ENCODE measurements at regions not wholly inside any gene's neighbourhood (a gene's known extent, or its start where the extent isn't known, plus 50 kb on each side); places are given as distances from the start of the nearest gene placed in this dataset.

DNA sequence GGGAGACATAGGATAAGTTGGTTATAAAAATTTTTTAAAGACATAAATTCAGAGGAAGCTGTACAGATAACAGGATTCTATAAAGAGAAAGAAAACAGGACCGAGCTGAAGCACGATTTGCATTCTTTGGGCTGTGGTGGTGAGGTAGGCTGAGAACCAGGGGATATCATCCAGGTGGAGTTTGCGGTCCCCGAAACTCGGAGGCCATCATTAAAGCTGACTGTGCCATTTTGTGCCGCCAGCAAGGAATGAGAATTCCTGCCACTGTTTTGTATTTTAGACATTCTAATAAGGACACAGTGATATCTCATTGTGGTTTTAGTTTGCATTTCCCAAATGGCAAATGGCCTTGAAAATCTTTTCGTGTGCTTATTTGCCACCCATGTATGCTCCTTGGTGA lies 197.9 kb downstream of the IRF8 start:
- Mint-ChIP-seq H3K4me1 (no peaks in the 10 kb centered on the region), H3K9me3 (ENCODE audit: low read depth) (no peaks in the 10 kb centered on the region), H3K4me3 (no peak overlapping the region), H3K36me3 (ENCODE audit: low read depth) (no peaks in the 10 kb centered on the region), H3K27me3 (peaks cover 4% of the 10 kb centered on the region), H3K27ac (no peak overlapping the region)
- ChIA-PET POLR2A (no interaction called here), CTCF (no interaction called here)
- DNase-seq (no peak), ATAC-seq (no peak)
- intact Hi-C loops (cut with DNase I, micrococcal nuclease): no loop called here

- intact Hi-C loops (cut with DNase I, micrococcal nuclease): no loop called here
- ChIA-PET POLR2A (no interaction called here), CTCF (no interaction called here)
- peaks cover 5% of the 10 kb centered on the region for H3K27me3 Mint-ChIP-seq
- no peak for DNase-seq
- H3K4me1 Mint-ChIP-seq: no peaks in the 10 kb centered on the region
- H3K4me3 Mint-ChIP-seq: no peak overlapping the region
- no peak overlapping the region for H3K27ac Mint-ChIP-seq
- ATAC-seq: no peak
- H3K9me3 Mint-ChIP-seq (ENCODE audit: low read depth): no peaks in the 10 kb centered on the region
- no peaks in the 10 kb centered on the region for H3K36me3 Mint-ChIP-seq (ENCODE audit: low read depth)
Observed at GRCh38 chr16:86099326-86099725, 200.4 kb downstream of the IRF8 start.

DNA sequence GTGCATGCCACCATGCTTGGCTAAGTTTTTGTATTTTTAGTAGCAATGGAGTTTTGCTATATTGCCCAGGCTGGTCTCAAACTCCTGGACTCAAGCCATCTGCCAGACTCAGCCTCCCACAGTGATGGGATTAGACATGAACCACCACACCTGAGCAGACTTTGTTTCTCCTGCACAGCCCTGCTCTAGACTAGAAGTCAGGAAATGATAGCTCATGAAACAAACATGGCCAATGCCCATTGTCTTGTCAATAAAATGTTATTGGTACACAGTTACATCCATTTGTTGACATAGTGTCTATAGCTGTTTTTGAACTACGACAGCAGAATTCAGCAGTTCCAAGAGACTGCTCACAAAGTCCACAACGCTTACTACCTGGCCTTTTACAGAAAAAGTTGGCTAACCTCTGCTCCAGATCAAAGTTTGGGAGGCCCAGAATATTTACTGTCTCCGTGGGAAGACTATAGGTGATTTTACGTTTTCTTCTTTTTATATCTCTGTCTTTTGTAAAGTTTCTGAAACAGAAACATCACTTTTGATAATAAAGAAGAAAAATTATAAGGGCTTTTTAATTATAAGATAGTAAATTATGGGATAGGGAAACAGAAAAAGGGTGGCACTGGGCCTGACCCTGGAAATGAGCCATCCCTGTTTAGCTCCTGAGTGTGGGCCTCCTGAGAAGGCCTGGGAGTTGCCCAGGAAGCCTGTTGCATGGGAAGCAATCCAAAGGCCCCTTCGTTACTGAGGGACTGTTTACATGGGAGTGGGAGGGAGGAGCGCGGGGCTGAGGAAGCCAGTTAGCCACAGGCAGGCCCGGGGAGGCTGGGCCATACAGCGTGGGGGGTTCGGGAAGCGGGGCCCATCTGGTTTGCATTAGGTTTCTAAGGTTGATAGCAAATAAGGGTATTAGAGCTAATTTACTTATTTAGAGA lies 201.5 kb downstream of the IRF8 start:
- CTCF ChIA-PET: interaction anchor here (0.7 kb wide), 1 partner anchor 54 kb away, joined by 3 read pairs; no protein-coding TSS in a partner anchor
- Mint-ChIP-seq H3K9me3 (ENCODE audit: low read depth) (no peaks in the 10 kb centered on the region), H3K27ac (no peak overlapping the region), H3K4me1 (no peaks in the 10 kb centered on the region), H3K4me3 (no peak overlapping the region), H3K27me3 (peaks cover 5% of the 10 kb centered on the region), H3K36me3 (ENCODE audit: low read depth) (no peaks in the 10 kb centered on the region)
- intact Hi-C loops (cut with DNase I, micrococcal nuclease): no loop called here
- POLR2A ChIA-PET: no interaction called here
- ATAC-seq (no peak), DNase-seq (no peak)

DNA sequence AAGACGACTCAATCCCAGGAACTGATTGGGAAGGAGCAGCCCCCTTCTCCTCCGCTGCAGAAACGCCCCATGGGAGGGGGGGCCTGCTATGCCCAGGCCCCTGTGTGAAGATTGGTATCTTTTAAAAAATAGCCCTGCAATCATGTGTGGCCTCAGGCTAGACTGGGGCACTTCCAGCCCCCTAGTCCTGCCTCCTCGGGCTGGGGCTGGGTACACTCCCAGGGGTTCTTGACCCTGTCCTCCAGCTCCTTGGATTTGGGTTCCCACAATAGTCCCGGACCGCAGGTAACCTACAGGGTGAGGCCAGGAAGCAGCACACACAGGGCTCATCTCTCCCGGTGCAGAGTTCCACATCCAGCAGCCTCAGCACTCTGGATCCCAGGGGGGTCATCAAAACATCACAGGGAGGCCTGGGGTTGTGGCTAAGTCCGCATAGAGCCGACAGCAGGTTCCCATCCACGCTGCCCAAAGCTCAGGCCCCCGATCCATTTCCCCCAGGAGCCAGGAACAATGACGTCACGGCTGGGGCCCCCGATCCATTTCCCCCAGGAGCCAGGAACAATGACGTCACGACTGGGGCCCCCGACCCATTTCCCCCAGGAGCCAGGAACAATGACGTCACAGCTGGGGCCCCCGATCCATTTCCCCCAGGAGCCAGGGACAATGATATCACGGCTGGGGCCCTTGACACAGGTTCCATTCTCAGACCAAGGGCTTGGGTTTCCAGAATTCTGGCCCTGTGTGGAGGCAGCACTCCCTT lies 202.4 kb downstream of the IRF8 start:
- H3K27ac Mint-ChIP-seq: no peak overlapping the region
- H3K9me3 Mint-ChIP-seq (ENCODE audit: low read depth): no peaks in the 10 kb centered on the region
- ATAC-seq (no peak), DNase-seq (no peak)
- intact Hi-C loops (cut with DNase I, micrococcal nuclease): no loop called here
- H3K36me3 Mint-ChIP-seq (ENCODE audit: low read depth): no peaks in the 10 kb centered on the region
- H3K4me1 Mint-ChIP-seq: no peaks in the 10 kb centered on the region
- POLR2A ChIA-PET: no interaction called here
- H3K4me3 Mint-ChIP-seq: no peak overlapping the region
- CTCF ChIA-PET: interaction anchor here (0.7 kb wide), 1 partner anchor 55 kb away, joined by 3 read pairs; no protein-coding TSS in a partner anchor
- peaks cover 5% of the 10 kb centered on the region for H3K27me3 Mint-ChIP-seq

GRCh38 chr16:86101897-86102157 lies 202.9 kb downstream of the IRF8 start:
- intact Hi-C loops (cut with DNase I, micrococcal nuclease): no loop called here
- Mint-ChIP-seq H3K27ac (no peak overlapping the region), H3K36me3 (ENCODE audit: low read depth) (no peaks in the 10 kb centered on the region), H3K9me3 (ENCODE audit: low read depth) (no peaks in the 10 kb centered on the region), H3K4me3 (no peak overlapping the region), H3K27me3 (peaks cover 5% of the 10 kb centered on the region), H3K4me1 (no peaks in the 10 kb centered on the region)
- DNase-seq (no peak), ATAC-seq (no peak)
- ChIA-PET CTCF (no interaction called here), POLR2A (no interaction called here)

DNA sequence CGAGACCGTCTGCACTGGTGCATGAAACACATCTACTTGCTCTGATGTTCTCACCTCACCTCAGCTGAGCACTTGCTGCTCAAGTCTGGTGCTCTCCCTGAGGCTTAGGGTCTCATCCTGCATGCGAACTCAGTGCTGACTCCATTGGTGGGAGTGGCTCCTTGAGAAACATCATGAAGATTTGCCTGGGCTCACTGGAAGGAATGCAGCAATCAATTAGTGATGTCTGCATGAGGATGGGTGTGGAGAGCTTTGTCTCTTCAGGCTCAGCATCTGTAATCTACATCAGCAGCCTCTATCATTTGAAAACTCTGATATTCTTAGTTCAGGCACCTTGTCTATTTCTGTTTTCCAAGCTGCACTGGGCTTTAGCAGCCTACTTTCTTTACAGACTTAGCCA lies 204.4 kb downstream of the IRF8 start:
- ChIA-PET CTCF (interaction anchor here (0.7 to 1.0 kb wide), 2 partner anchors 17 to 481 kb away, joined by 3 to 4 read pairs; no protein-coding TSS in a partner anchor), POLR2A (no interaction called here)
- Mint-ChIP-seq H3K27ac (no peak overlapping the region), H3K4me3 (no peak overlapping the region), H3K4me1 (no peaks in the 10 kb centered on the region), H3K27me3 (peaks cover 5% of the 10 kb centered on the region), H3K36me3 (ENCODE audit: low read depth) (no peaks in the 10 kb centered on the region), H3K9me3 (ENCODE audit: low read depth) (no peaks in the 10 kb centered on the region)
- ATAC-seq (no peak), DNase-seq (no peak)
- intact Hi-C loops (cut with DNase I, micrococcal nuclease): no loop called here

GRCh38 chr16:86104537-86105048 lies 205.6 kb downstream of the IRF8 start:
- no peak overlapping the region for H3K27ac Mint-ChIP-seq
- H3K27me3 Mint-ChIP-seq: peaks cover 3% of the 10 kb centered on the region
- intact Hi-C loops (cut with DNase I, micrococcal nuclease): no loop called here
- POLR2A ChIA-PET: no interaction called here
- DNase-seq (no peak), ATAC-seq (no peak)
- no peaks in the 10 kb centered on the region for H3K36me3 Mint-ChIP-seq (ENCODE audit: low read depth)
- H3K4me3 Mint-ChIP-seq: no peak overlapping the region
- H3K9me3 Mint-ChIP-seq (ENCODE audit: low read depth): no peaks in the 10 kb centered on the region
- CTCF ChIA-PET: no interaction called here
- no peaks in the 10 kb centered on the region for H3K4me1 Mint-ChIP-seq

- Mint-ChIP-seq H3K4me1 (no peaks in the 10 kb centered on the region), H3K4me3 (no peak overlapping the region), H3K9me3 (ENCODE audit: low read depth) (no peaks in the 10 kb centered on the region), H3K27me3 (no peaks in the 10 kb centered on the region), H3K36me3 (ENCODE audit: low read depth) (no peaks in the 10 kb centered on the region), H3K27ac (no peak overlapping the region)
- DNase-seq (no peak), ATAC-seq (no peak)
- intact Hi-C loops (cut with DNase I, micrococcal nuclease): no loop called here
- ChIA-PET POLR2A (no interaction called here), CTCF (no interaction called here)
Observed at GRCh38 chr16:86107215-86107825, 208.4 kb downstream of the IRF8 start.

DNA sequence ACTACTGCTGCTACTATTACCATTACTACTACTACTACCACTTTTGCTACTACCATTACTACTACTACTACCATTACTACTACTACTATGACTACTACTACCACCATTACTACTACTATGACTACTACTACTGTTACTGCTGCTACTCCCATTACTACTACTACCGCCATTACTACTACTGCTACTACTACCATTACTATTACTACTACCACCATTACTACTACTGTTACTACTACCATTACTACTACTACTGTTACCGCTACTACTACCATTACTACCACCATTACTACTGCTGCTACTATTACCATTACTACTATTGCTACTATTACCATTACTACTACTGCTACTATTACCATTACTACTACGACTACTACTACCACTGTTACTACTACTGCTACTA lies 209.1 kb downstream of the IRF8 start:
- no peak for ATAC-seq
- no peak for DNase-seq
- no peaks in the 10 kb centered on the region for H3K9me3 Mint-ChIP-seq (ENCODE audit: low read depth)
- peaks cover 4% of the 10 kb centered on the region for H3K27me3 Mint-ChIP-seq
- no peaks in the 10 kb centered on the region for H3K4me1 Mint-ChIP-seq
- ChIA-PET CTCF (no interaction called here), POLR2A (no interaction called here)
- no peak overlapping the region for H3K27ac Mint-ChIP-seq
- no peak overlapping the region for H3K4me3 Mint-ChIP-seq
- intact Hi-C loops (cut with DNase I, micrococcal nuclease): no loop called here
- no peaks in the 10 kb centered on the region for H3K36me3 Mint-ChIP-seq (ENCODE audit: low read depth)

DNA sequence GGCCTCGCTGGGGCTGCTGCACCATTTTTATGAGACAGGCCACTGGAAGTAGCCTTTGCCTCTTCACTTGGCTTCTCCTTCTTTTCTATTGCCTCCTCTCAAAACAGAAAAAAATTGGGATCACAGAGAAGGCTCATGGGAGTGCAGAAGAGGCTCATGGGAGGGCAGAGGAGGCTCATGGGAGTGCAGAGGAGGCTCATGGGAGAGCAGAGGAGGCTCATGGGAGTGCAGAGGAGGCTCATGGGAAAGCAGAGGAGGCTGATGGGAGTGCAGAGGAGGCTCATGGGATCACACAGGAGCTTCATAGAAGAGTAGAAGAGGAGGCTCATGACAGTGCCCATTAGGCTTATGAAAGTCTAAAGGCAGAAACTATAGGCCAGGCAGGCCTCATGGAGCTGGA lies 211.2 kb downstream of the IRF8 start:
- Mint-ChIP-seq H3K36me3 (ENCODE audit: low read depth) (no peaks in the 10 kb centered on the region), H3K4me3 (no peak overlapping the region), H3K4me1 (no peaks in the 10 kb centered on the region), H3K27me3 (peaks cover 6% of the 10 kb centered on the region), H3K9me3 (ENCODE audit: low read depth) (no peaks in the 10 kb centered on the region), H3K27ac (no peak overlapping the region)
- ChIA-PET CTCF (no interaction called here), POLR2A (no interaction called here)
- no peak for ATAC-seq
- DNase-seq: no peak
- intact Hi-C loops (cut with DNase I, micrococcal nuclease): no loop called here

DNA sequence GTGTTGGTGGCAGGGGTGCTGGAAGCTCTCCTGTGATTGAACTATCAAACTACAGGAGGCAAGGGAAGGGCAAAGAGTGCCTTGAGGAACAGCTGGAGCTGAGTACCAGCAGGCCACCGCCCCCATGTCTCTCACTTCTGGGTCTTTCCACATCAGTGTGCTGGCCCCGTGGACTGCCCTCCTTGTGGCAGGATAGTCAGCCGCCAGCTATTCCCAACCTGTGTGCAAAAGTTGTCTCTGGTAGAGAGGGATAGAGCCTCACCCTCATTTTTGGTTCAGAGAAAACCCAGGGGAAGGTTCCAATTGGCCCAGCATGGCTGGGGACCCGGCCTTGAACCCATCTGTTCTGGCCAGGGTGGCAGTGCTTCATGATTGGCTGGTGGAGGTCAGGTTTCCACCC lies 211.8 kb downstream of the IRF8 start:
- ATAC-seq (no peak), DNase-seq (no peak)
- no peaks in the 10 kb centered on the region for H3K36me3 Mint-ChIP-seq (ENCODE audit: low read depth)
- peaks cover 8% of the 10 kb centered on the region for H3K27me3 Mint-ChIP-seq
- no peak overlapping the region for H3K4me3 Mint-ChIP-seq
- ChIA-PET POLR2A (interaction anchor here (0.6 kb wide), 1 partner anchor 290 kb away, joined by 3 read pairs; no protein-coding TSS in a partner anchor), CTCF (interaction anchor here (1.1 kb wide), 1 partner anchor 38 kb away, joined by 10 read pairs; no protein-coding TSS in a partner anchor)
- no peaks in the 10 kb centered on the region for H3K9me3 Mint-ChIP-seq (ENCODE audit: low read depth)
- no peaks in the 10 kb centered on the region for H3K4me1 Mint-ChIP-seq
- no peak overlapping the region for H3K27ac Mint-ChIP-seq
- intact Hi-C loops (cut with DNase I, micrococcal nuclease): no loop called here

- H3K27ac Mint-ChIP-seq: no peak overlapping the region
- H3K4me1 Mint-ChIP-seq: no peaks in the 10 kb centered on the region
- ATAC-seq (no peak), DNase-seq (no peak)
- H3K27me3 Mint-ChIP-seq: peaks cover 8% of the 10 kb centered on the region
- POLR2A ChIA-PET: no interaction called here
- CTCF ChIA-PET: no interaction called here
- no peaks in the 10 kb centered on the region for H3K36me3 Mint-ChIP-seq (ENCODE audit: low read depth)
- H3K9me3 Mint-ChIP-seq (ENCODE audit: low read depth): no peaks in the 10 kb centered on the region
- intact Hi-C loops (cut with DNase I, micrococcal nuclease): no loop called here
- H3K4me3 Mint-ChIP-seq: no peak overlapping the region
Observed at GRCh38 chr16:86112178-86112577, 213.2 kb downstream of the IRF8 start.

Data from activated CD4-positive, alpha-beta T cell treated with anti-CD3 and anti-CD28 coated beads for 36 hours (primary cell).